Left ventricle myocardium superior (tissue), 1 donor: ENCODE measurements at regions not wholly inside any gene's neighbourhood (a gene's known extent, or its start where the extent isn't known, plus 50 kb on each side); places are given as distances from the start of the nearest gene placed in this dataset.

ENCODE experiments used
- ATAC-seq: fragments of 200-7000 bp; cut with Tn5 transposase; one replicate; pipeline ENCODE4 v1.9.1; 2020; ENCODE audit warnings: mild to moderate bottlenecking, moderate library complexity
- DNase-seq: peaks from one replicate; pipeline ENCODE4 v3.0.0-alpha.2; 2020
- intact Hi-C: fragments of 100-400 bp; cut with micrococcal nuclease; formaldehyde crosslinking; loops from one replicate; pipeline ENCODE4 v1.11.0; 2022
- donor health status: DM: no; HTN: yes; CAD: no; lungs with severe emphysema.

DNA sequence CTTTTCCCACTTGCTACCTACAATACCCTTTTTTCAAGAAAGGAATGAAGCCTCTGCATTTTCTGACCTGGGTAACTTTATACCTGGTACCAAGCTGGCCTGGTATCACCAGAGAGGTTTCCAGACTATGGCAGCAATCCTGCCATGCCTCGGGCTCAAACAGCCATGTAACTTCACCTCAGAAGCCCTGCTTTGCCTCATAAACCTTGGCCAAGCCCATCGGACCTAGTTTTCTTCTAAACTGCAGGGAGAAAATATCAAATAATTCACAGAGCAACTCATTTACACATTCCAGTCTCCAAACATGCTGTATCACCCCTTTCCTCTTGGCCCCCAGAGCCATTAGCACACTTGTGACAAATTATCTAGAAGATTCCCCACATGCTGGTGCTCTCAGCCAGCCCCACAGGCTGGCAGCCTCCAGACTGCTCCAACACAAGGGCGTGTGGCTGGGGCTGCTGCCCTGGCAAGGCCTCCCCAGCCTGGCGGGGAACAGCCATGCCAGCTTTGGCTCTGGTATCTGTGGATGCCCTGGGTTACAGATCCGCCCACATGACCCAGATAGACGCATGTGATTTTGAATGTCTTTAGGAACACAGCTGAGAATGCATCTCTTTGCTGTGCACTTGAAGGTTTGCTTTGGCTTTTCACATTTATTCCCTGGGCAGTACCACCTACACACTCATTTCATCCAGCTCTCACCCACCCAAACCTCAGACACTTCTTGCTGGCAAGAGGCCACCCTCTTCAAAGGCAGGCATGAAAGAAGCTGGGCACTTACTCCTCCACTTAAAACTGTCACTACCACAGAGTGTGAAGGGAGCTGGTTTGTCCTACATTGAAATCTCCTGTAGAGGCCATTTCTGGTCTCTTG, 70.0 kb upstream of the BCAR3 start:
- peak; percentile 97 for ATAC-seq
- intact Hi-C loops, result no loop called here
- peak; percentile 85 for DNase-seq

DNA sequence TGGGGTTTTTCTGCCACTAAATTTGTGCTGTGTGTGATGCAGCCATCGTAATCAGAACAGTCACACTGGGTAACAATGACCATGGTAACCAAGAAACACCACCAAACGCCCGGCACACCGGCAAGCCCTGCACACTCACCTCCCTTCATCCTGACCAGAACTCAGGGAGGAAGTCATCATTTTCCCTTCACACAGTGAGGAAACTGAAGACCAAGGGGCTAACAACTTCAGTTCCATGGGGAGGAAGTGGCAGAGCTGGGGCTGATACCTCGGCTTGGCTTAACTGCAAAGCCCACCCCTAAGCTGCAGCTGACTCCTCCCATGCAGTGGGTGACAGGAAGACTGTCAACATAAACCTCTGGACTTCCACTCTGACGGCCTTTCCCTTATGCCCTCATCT, 69.3 kb upstream of the BCAR3 start:
- ATAC-seq (no peak), DNase-seq (no peak)
- intact Hi-C loops, result no loop called here

DNA sequence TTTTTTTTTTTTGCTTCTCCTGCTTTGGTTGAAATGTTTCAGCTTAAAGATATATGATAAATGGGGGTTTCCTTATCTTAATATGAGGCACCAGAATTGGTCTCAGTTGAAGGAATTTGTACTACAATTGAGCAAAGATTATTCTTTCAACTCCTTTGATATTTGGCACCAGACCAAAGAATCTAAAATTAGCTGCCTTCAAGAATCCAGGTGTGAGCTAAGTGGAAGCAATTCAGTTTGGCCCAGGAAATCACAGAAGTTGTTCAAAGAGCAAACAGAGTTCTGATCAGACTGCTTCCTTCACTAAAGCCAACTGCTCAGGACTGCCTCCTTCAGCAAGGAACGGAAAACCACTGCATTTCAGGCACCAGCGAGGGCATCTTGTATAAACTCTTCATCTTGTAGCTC, 68.3 kb upstream of the BCAR3 start:
- intact Hi-C loops, result no loop called here
- no peak for ATAC-seq

DNA sequence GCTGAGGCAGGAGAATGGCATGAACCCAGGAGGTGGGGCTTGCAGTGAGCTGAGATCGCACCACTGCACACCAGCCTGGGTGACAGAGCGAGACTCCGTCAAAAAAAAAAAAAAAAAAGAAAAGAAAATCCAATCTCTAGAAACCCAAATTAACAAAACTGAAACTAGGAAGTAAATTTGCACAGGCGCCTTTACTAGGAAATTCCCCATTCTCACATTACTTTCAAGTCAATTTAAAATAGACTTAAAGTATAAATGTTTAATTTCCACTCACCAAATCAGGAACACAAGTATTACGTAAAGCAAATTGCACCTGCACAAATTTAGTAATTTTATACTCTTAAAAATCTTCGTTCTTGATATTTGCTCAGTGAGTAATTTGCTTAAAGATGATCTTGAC, 67.8 kb upstream of the BCAR3 start:
- DNase-seq (no peak), ATAC-seq (no peak)
- intact Hi-C loops, result no loop called here

More for the DNA sequence above, 68.3 kb upstream of the BCAR3 start:
- DNase-seq, result no peak

DNA sequence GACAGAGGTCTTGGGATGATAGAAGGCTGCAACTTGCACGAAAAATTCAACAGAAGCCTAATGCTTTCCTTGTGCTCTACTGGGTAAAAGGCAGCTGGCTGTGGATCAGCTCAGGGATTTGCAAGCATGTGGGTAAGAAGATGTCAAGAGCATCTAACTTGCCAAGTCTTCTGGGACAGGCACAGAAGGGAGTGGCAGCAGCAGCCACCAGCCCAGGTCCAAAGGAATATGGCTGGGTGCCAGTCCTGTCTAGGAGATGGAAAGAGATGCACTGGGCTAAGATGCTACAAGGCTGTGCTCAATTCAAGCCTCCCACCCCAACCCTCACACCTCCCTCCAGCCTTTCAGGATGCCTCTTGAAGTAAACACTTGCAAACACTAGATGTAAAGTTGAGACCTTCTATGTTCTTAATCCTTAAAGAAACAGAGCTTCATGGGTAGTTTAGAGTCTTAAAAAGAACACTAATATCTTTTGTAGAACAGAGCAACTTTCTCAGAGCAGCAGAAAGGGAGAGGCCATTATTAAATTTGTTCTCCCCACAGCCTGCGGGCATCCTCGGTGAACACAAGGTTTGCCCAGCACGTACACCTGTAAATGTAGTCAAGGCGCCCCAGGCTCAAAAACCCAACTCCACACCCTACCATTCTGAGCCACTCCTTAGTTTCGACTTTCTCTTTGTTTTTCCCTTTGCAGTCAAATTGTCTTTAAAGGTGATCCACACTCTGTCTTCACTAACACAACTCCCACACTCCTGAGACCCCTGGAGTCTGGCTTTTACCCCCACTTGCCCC, 64.6 kb upstream of the BCAR3 start:
- intact Hi-C loops, result no loop called here
- ATAC-seq (no peak), DNase-seq (no peak)

DNA sequence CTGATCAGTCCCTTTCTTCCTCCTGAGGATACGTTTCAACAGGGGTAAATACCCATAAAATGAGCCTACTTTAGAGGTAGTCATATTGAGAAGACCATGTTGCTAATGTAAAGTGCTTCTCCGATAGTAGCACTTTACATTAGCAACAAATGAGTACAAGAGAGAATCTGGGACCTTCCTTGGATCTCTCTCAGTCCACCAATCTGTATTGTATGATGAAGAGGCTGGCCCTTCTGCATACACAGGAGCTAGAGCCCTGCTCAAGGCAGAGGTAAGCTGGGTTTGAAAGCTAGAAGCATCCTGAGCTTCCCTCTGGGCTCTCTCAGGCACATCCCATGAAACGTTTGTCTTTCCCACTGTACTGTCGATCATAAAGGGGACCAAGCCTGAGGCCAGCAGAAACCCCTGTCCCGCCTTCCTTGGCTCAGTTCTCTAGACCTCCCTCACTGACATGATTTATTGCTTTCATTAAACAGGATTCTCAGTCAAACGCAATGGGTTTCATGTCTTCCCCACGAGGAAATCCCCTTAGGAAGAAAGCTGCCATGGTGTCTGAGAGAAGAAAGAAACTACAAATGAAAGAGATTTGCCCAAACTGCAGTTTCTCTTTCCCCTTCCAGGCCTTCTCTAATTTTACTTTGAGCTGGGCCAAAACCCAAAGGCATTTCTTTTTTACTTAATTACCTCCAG, 62.8 kb upstream of the BCAR3 start:
- DNase-seq (no peak), ATAC-seq (no peak)
- intact Hi-C loops, result no loop called here

DNA sequence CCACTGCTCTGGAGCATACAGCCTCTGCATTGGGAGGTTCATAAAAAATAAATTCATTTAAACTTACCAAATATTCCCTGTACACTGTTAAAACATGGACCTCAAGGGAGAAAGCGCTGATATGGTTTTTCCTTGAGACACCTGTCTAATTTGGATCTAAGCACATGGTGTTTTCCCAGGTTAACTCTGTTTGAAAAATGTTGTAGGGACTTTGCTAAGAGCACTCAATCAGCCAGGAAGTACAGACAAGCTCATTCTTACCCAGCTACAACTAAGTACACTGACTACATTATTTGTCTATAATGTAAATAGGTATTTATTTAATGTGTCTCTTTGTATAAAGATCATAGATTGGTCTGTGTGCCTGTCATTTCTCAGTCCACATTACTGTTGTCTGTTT, 61.8 kb upstream of the BCAR3 start:
- ATAC-seq (no peak), DNase-seq (no peak)
- intact Hi-C loops, result no loop called here

DNA sequence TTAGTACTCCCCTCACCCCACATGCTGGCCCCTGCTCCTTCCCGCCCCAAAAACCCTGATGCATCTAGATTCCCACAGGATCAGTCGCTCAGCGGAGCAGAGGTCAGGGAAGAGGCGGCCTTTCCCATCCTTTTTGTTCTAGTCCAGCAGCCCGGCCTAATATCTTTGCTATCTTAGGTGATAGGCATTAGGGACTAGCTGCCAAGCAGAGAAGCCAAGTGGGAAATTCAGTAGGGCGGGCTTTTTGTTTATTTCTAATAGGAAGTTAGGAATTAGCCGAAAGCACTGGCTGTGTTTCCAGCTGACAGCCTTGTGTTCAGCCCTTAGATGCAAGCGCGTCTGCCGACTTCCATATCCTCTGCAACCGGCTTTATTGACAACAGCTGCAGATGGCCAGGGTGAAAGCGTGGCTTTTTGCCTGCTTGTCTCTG, 59.0 kb upstream of the BCAR3 start:
- intact Hi-C loops, result no loop called here
- DNase-seq, result no peak
- ATAC-seq, result peak; percentile 79

DNA sequence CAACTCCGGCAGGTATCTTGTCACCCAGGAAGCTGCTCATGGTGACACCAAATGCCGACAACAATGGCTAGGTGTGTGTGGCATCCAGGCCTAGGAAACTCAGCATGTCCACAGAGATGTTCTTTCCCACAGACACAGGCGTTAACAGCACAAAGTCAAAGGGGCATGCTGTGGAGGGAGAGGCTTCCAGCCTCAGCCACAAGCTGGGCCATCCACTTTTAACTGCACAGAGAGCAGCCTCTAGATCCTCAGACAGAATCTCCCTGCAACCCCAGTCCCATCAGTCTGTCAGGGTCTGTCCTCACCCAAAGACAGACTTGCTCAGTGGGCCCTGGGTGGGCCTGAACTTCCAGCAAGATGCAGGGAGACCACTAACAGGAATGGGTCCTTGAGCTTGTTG, 58.5 kb upstream of the BCAR3 start:
- intact Hi-C loops, result no loop called here
- DNase-seq, result no peak
- peak; percentile 42 for ATAC-seq

DNA sequence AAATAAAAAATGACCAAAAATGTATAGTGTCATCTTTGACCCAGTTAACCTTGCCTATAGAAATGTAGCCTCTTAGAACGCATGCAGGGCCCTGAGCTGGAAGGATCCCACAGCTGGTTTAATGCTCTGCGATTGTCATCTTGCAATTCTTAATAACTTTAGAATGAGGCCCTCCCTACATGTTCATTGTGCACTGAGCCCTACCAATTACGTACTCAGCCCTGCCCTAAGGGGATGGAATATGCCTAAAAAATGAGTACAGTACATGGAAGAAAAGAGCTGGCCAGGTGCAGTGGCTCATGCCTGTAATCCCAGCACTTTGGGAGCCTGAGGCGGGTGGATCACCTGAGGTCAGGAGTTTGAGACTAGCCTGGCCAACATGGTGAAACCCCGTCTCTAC, 57.8 kb upstream of the BCAR3 start:
- ATAC-seq, result no peak
- intact Hi-C loops, result no loop called here

DNA sequence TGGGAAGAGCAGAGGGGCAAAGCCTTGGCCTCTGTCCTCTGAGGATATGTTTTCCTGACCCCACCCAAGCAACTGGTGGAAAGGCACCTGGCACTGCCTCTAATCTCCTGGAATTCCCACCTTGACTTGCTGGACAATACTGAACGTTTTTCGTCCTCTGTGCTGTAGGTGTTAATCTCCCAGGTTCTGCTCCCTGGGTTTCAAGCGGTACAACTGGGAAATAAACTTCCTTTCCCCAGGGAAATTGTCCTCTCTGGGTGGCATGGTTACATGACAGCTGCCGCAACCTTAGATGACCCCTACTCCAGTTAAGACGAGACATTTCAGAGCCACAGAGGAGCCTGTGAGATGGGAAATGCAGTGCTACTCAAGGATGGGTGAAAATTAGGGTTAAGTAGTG, 57.3 kb upstream of the BCAR3 start:
- intact Hi-C loops, result no loop called here
- ATAC-seq (no peak), DNase-seq (no peak)

More for the DNA sequence above, 57.8 kb upstream of the BCAR3 start:
- no peak for DNase-seq

DNA sequence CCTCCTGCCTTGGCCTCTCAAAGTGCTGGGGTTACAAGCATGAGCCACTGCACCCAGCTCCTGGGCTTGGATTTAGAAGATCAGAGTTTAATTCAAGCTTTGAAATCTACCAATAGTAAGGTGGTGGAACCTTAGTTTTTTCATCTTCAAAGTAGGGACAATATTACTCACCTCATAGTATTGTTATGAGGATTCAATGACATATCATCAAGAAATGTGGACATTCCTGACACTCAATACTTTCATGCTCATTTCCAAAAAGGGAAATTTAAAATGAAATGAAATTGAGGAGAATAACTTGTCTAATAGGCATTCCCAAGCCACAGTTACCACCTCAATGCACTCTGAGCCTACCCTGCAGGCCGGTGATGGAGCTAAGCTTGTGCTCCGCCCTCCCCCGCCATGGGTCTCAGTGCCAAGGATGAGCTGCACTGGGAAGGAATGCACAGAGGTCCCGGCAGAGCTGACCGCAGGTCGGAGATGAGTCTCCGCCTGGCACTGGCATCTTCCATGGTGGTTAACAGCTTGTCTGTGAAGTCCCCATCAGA, 56.5 kb upstream of the BCAR3 start:
- intact Hi-C loops, result no loop called here
- no peak for ATAC-seq
- no peak for DNase-seq

DNA sequence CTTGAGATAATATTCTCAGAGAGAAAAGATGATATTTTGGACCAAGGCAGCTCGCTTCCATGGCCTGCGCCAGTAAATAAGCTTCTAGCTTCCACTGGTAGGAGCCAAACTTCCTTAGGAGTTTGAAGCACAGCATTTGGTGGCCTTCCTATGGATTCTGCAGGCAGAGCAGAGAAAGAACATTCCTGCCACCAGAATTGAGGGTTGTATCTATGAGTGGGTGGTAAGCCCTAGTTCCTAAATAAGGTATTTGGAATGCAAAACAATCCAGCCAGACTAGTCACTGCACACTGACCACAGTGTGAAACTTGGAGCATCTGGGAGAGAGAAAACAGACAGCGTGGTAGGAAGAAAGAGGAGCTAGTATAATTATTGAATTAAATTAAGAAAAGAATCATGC, 54.1 kb upstream of the BCAR3 start:
- no peak for ATAC-seq
- intact Hi-C loops, result no loop called here
- DNase-seq, result no peak

DNA sequence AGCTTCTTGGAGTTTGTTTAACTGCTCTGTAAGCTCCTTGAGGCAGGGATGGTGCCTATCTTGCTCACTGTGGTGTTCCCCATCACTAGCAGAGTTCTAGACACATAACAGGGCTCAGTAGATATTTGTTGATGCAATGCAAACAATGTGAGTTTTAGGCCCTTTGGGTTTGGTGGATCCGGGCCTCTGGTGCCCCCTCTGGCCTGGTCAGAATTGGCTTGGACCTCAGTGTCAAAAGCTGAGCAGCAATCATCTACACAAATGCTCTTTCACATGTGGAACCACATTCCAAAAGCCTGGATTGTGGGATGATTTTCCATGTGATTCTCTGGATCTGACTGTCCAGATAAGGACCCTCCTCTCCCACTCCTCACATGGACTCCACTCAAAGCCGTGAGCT, 53.4 kb upstream of the BCAR3 start:
- intact Hi-C loops, result no loop called here
- ATAC-seq, result no peak
- DNase-seq, result no peak

DNA sequence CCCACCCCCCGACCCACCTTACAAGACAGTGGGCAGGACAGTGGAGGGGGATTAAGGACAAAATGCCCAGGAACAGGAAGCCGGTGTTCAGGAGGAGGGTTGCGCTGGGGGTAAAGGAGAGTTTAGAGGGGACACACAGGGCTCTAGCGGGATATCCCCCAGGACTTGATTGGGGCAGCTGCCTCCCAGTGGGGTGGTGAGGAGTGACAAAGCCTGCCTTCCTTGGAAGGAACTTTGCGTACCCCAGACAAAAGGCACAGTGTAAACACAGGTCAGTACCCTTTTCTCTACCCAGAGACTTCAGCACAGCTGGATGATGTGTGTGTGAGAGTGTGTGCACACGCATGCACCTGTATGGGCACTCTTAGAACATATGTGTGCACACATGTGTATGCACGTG, 51.7 kb upstream of the BCAR3 start:
- no peak for DNase-seq
- intact Hi-C loops, result no loop called here
- ATAC-seq, result no peak

DNA sequence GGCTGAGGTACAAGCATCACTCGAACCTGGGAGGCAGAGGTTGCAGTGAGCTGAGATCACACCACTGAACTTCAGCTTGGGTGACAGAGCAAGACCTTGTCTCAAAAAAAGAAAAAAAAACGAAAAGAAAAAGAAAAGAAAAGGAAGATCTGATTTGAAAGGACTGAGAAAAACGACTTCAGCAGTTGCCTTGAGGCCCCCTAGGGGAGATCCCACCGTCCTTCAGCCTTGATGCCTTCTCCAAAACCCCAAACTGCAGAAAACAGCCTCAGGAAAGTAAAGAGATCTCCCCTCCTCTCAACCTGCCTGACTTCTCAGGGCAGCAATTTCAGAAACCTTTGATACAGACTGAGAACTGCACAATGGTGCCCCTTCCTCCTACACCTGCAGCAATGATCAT, 50.9 kb upstream of the BCAR3 start:
- DNase-seq (no peak), ATAC-seq (no peak)
- intact Hi-C loops, result no loop called here
